HCT116 (cell line): ENCODE measurements at regions not wholly inside any gene's neighbourhood (a gene's known extent, or its start where the extent isn't known, plus 50 kb on each side); places are given as distances from the start of the nearest gene placed in this dataset.

ENCODE experiments used
- ATAC-seq: fragments of 200-7000 bp; cut with Tn5 transposase; 2 replicates; pipeline ENCODE4 v1.9.1; 2020; ENCODE audit warnings: mild to moderate bottlenecking, moderate library complexity
- BruUV-seq: library from RNA; stranded (reverse); fragments of 400-500 nt; replicated peaks from 2 replicates; lab custom pipeline; 2021; lab: Mats Ljungman, UMichigan
- CTCF ChIA-PET: fragments of 300-600 bp; sonication (Branson Sonifier 250); formaldehyde crosslinking; loops from one replicate; lab custom pipeline; 2021; ENCODE audit warnings: antibody characterized with exemption; lab: Charles Lee
- POLR2A ChIA-PET: fragments of 300-600, 350-600 bp; sonication (Branson Sonifier 250); formaldehyde crosslinking; loops from one replicate; lab custom pipeline; 2021; ENCODE audit warnings: antibody characterized with exemption; lab: Charles Lee
- RAD21 ChIA-PET, 2 experiments: fragments of 300-600 bp; sonication (Branson Sonifier 250); formaldehyde crosslinking; loops; one replicate each; lab custom pipeline; 2023; ENCODE audit warnings: low total read pairs in 2 of 2; ENCODE audit not compliant: uncharacterized antibody in 2 of 2, unreplicated experiment in 2 of 2, low non-redundant PET in 1 of 2; lab: Charles Lee
- DNase-seq: peaks from one replicate; pipeline ENCODE4 v3.0.0-alpha.2; 2010; ENCODE audit warnings: low read depth, low spot score
- H2AFZ ChIP-seq: fragments of 200-600 bp; shearing (Covaris generic), sonication (generic); 2 replicates; pipeline ENCODE4 v1.6.1; 2017; ENCODE audit warnings: low read depth, mixed run types, mixed read lengths, antibody characterized with exemption, low read length; ENCODE audit not compliant: poor library complexity, severe bottlenecking
- H3K27ac ChIP-seq: 2 replicates; pipeline ENCODE4 v1.5.1; 2012; ENCODE audit warnings: low read depth, low read length
- H3K27me3 ChIP-seq: fragments of 200-600 bp; sonication (generic); 2 replicates; pipeline ENCODE4 v1.6.1; 2016; ENCODE audit warnings: mixed run types, low read length, mixed read lengths; ENCODE audit not compliant: insufficient read depth
- H3K36me3 ChIP-seq, 2 experiments: fragments of 200-500 bp in 1 of 2; fragments of 200-600 bp in 1 of 2; sonication (Bioruptor generic) in 1 of 2; sonication (generic) in 1 of 2; 2 replicates each; pipeline versions ENCODE4 v1.5.1 to v1.6.1; 2014 to 2016; ENCODE audit warnings: low read length in 2 of 2, inconsistent platforms in 1 of 2, mixed read lengths in 1 of 2, mixed run types in 1 of 2; ENCODE audit not compliant: insufficient read depth in 2 of 2, control insufficient read depth in 1 of 2
- H3K4me1 ChIP-seq, 2 experiments: fragments of 200-600 bp in 1 of 2; sonication (generic) in 1 of 2; 2 replicates each; pipeline versions ENCODE4 v1.5.1 to v1.6.1; 2012 to 2017; ENCODE audit warnings: low read length in 2 of 2, inconsistent platforms in 1 of 2, mild to moderate bottlenecking in 1 of 2, mixed read lengths in 1 of 2, mixed run types in 1 of 2, moderate library complexity in 1 of 2; ENCODE audit not compliant: insufficient read depth in 2 of 2, control insufficient read depth in 1 of 2
- H3K4me2 ChIP-seq: fragments of 200-600 bp; sonication (generic); 2 replicates; pipeline ENCODE4 v1.6.1; 2017; ENCODE audit warnings: mixed run types, low read length, mixed read lengths
- H3K4me3 ChIP-seq, 2 experiments: fragments of 200-600 bp in 1 of 2; sonication (generic) in 1 of 2; replicated peaks in 1 of 2; 2 replicates each; pipeline ENCODE4 v1.5.1; 2011 to 2016; ENCODE audit warnings: low read length in 2 of 2, control low read depth in 1 of 2, low read depth in 1 of 2, mild to moderate bottlenecking in 1 of 2, mixed read lengths in 1 of 2, mixed run types in 1 of 2
- H3K79me2 ChIP-seq: fragments of 200-600 bp; sonication (generic); 2 replicates; pipeline ENCODE4 v1.6.1; 2017; ENCODE audit warnings: mild to moderate bottlenecking, mixed run types, low read length, moderate library complexity, mixed read lengths; ENCODE audit not compliant: insufficient read depth
- H3K9ac ChIP-seq: fragments of 200-600 bp; sonication (generic); 2 replicates; pipeline ENCODE4 v1.6.1; 2016; ENCODE audit warnings: low read length, mixed read lengths
- H3K9me2 ChIP-seq: fragments of 200-600 bp; sonication (generic), shearing (Covaris generic); 2 replicates; pipeline ENCODE4 v1.6.1; 2017; ENCODE audit warnings: mixed run types, mild to moderate bottlenecking, moderate library complexity; ENCODE audit not compliant: insufficient read depth
- H3K9me3 ChIP-seq, 2 experiments: fragments of 200-500 bp in 1 of 2; fragments of 200-600 bp in 1 of 2; sonication (Bioruptor generic) in 1 of 2; sonication (generic) in 1 of 2; 2 replicates each; pipeline ENCODE4 v1.6.1; 2014 to 2017; ENCODE audit warnings: low read length in 2 of 2, mixed read lengths in 2 of 2, inconsistent platforms in 1 of 2, low read depth in 1 of 2, mild to moderate bottlenecking in 1 of 2, mixed run types in 1 of 2, moderate library complexity in 1 of 2; ENCODE audit not compliant: control insufficient read depth in 1 of 2, insufficient read depth in 1 of 2
- H4K20me1 ChIP-seq: fragments of 200-600 bp; sonication (generic), shearing (Covaris generic); 2 replicates; pipeline ENCODE4 v1.6.1; 2017; ENCODE audit warnings: mixed run types, mild to moderate bottlenecking, moderate library complexity; ENCODE audit not compliant: insufficient read depth
- ATF3 ChIP-seq: IDR thresholded peaks from 2 replicates; pipeline ENCODE4 v1.6.1; 2012
- CTCF ChIP-seq, 3 experiments: fragments of 200-600 bp in 1 of 3; sonication (generic) in 1 of 3; IDR thresholded peaks in 2 of 3; conservative IDR thresholded peaks in 1 of 3; 2 replicates each; pipeline ENCODE4 v1.5.1; 2012 to 2017; ENCODE audit warnings: low read depth in 2 of 3, low read length in 2 of 3, antibody characterized with exemption in 1 of 3, borderline replicate concordance in 1 of 3, control low read depth in 1 of 3, mild to moderate bottlenecking in 1 of 3, mixed read lengths in 1 of 3, mixed run types in 1 of 3, moderate library complexity in 1 of 3; ENCODE audit not compliant: insufficient read depth in 1 of 3
- EGR1 ChIP-seq: IDR thresholded peaks from 2 replicates; pipeline ENCODE4 v1.6.1; 2012; ENCODE audit warnings: low read depth
- ELF1 ChIP-seq: IDR thresholded peaks from 2 replicates; pipeline ENCODE4 v1.6.1; 2012; ENCODE audit warnings: low read depth, borderline replicate concordance
- EZH2 ChIP-seq: fragments of 200-600 bp; sonication (generic); IDR thresholded peaks from 2 replicates; pipeline ENCODE4 v1.6.1; 2017; ENCODE audit warnings: antibody characterized with exemption, mixed run types
- EZH2phosphoT487 ChIP-seq: fragments of 200-600 bp; IDR thresholded peaks from 2 replicates; pipeline ENCODE4 v1.6.1; 2018; ENCODE audit warnings: antibody characterized with exemption, borderline replicate concordance
- FOSL1 ChIP-seq: IDR thresholded peaks from 2 replicates; pipeline ENCODE4 v1.6.1; 2012; ENCODE audit warnings: low read depth
- JUND ChIP-seq: IDR thresholded peaks from 2 replicates; pipeline ENCODE4 v1.6.1; 2012
- POLR2AphosphoS5 ChIP-seq: IDR thresholded peaks from 2 replicates; pipeline ENCODE4 v1.6.1; 2011; ENCODE audit warnings: mild to moderate bottlenecking, low read depth, low read length, moderate library complexity
- RAD21 ChIP-seq: IDR thresholded peaks from 2 replicates; pipeline ENCODE4 v1.6.1; 2012; ENCODE audit warnings: low read depth, mild to moderate bottlenecking
- REST ChIP-seq: IDR thresholded peaks from 2 replicates; pipeline ENCODE4 v1.6.1; 2012; ENCODE audit warnings: low read depth
- TCF7L2 ChIP-seq: IDR thresholded peaks from 2 replicates; pipeline ENCODE4 v1.7.0; 2011; ENCODE audit warnings: borderline replicate concordance, inconsistent platforms; ENCODE audit not compliant: insufficient read depth, insufficient read length; ENCODE audit errors: extremely low read depth
- ZFX ChIP-seq: fragments of 450-650 bp; IDR thresholded peaks from 2 replicates; pipeline ENCODE4 v1.6.1; 2017
- ZNF274 ChIP-seq: fragments of 200-500 bp; sonication (Bioruptor generic); IDR thresholded peaks from 2 replicates; pipeline ENCODE4 v1.6.1; 2014; ENCODE audit warnings: mild to moderate bottlenecking, low read depth, low read length, inconsistent platforms
- intact Hi-C: fragments of 100-400 bp; cut with micrococcal nuclease; formaldehyde crosslinking; loops from 2 replicates; pipeline ENCODE4 v1.10.0; 2022

GRCh38 chr11:42773729-42774128 is 538.1 kb upstream of the API5 start:
- no peaks in the 10 kb centered on the region for H3K79me2 ChIP-seq
- ATAC-seq: no peak
- H3K9ac ChIP-seq: no peak overlapping the region
- no peak overlapping the region for H3K4me3 ChIP-seq
- no peak for DNase-seq
- CTCF ChIA-PET: no interaction called here
- no peak overlapping the region for H3K4me2 ChIP-seq
- no peak overlapping the region for H2AFZ ChIP-seq
- H3K27me3 ChIP-seq: no peaks in the 10 kb centered on the region
- intact Hi-C loops: loop anchor here (5.0 kb wide), 1 partner anchor 504 kb away; no protein-coding TSS in a partner anchor
- H3K9me2 ChIP-seq: no peaks in the 10 kb centered on the region
- H3K9me3 ChIP-seq: peaks cover 8 to 11% of the 10 kb centered on the region in 2 experiments; a peak in 2 of 4 replicates
- H3K27ac ChIP-seq: no peak overlapping the region
- H3K36me3 ChIP-seq: no peaks in the 10 kb centered on the region
- no peaks in the 10 kb centered on the region for H3K4me1 ChIP-seq
- no peaks in the 10 kb centered on the region for H4K20me1 ChIP-seq
- POLR2A ChIA-PET: no interaction called here
- no TSS peak for BruUV-seq
- TF ChIP-seq JUND: no peak
- no peak for TF ChIP-seq CTCF (IDR thresholded peaks at IDR 0.05 in 2 of 3, conservative IDR thresholded peaks at IDR 0.05 in 1 of 3; ENCODE audit: borderline replicate concordance in 1 of 3, insufficient read depth in 1 of 3, low read depth in 2 of 3, low read length in 2 of 3)
- no peak for TF ChIP-seq EZH2phosphoT487
- TF ChIP-seq POLR2AphosphoS5: no peak
- TF ChIP-seq FOSL1: no peak
- TF ChIP-seq EGR1: no peak
- TF ChIP-seq ZNF274: no peak
- TF ChIP-seq, all 23 proteins: peak for 0
- RAD21 ChIA-PET: no interaction called here

GRCh38 chr11:42774567-42774966 is 537.2 kb upstream of the API5 start:
- Histone ChIP-seq H3K27ac (no peak overlapping the region), H2AFZ (no peak overlapping the region), H3K9ac (no peak overlapping the region), H3K4me1 (no peaks in the 10 kb centered on the region), H3K4me2 (no peak overlapping the region), H3K36me3 (no peaks in the 10 kb centered on the region), H3K79me2 (no peaks in the 10 kb centered on the region), H3K9me3 (peaks cover 8 to 13% of the 10 kb centered on the region in 2 experiments; a peak in 2 of 4 replicates), H3K4me3 (no peak overlapping the region), H3K9me2 (no peaks in the 10 kb centered on the region), H4K20me1 (no peaks in the 10 kb centered on the region), H3K27me3 (no peaks in the 10 kb centered on the region)
- POLR2A ChIA-PET: no interaction called here
- DNase-seq: no peak
- no peak for ATAC-seq
- CTCF ChIA-PET: no interaction called here
- RAD21 ChIA-PET: no interaction called here
- intact Hi-C loops: loop anchor here (5.0 kb wide), 1 partner anchor 503 kb away; no protein-coding TSS in a partner anchor
- BruUV-seq: no TSS peak
- no peak for TF ChIP-seq EZH2
- no peak for TF ChIP-seq REST
- TF ChIP-seq EGR1: no peak
- no peak for TF ChIP-seq JUND
- no peak for TF ChIP-seq ELF1
- TF ChIP-seq ZFX: no peak
- no peak for TF ChIP-seq ATF3
- TF ChIP-seq TCF7L2: no peak
- no peak for TF ChIP-seq RAD21
